Heart left ventricle (tissue), 13 donors: ENCODE measurements at regions not wholly inside any gene's neighbourhood (a gene's known extent, or its start where the extent isn't known, plus 50 kb on each side); places are given as distances from the start of the nearest gene placed in this dataset.

Source experiments
- POLR2A ChIP-seq, 2 donors: fragments of 450-650 bp; IDR thresholded peaks; one replicate each; pipeline ENCODE4 v1.6.1; 2017; ENCODE audit warnings: antibody characterized with exemption in 2 of 2, mild to moderate bottlenecking in 2 of 2, moderate library complexity in 2 of 2
- TF ChIP-seq, protein P1 (sequence below), 12 donors: fragments of 200-600 bp; sonication (generic) in 4 of 12; IDR thresholded peaks; one replicate each; pipeline versions ENCODE4 v1.5.0 to v1.8.0; 2018 to 2022; ENCODE audit warnings: antibody characterized with exemption in 12 of 12, mild to moderate bottlenecking in 5 of 12
- donor health status: ischemic (EF 13 %, LVEDD 7.1; RV severe dilation, severe dysfunction).
- donor health status: DM: no; HTN: yes; CAD: no.
- donor health status: DM: no; HTN: no; CAD: no.
- donor health status: ischemic (EF 25% LVEDD 6.9; RV normal size, moderate dysfunction).
- donor health status: ischemic (EF 25% LVEDD 5.7; RV mildly dilated, moderate dysfunction).
- donor health status: ischemic (EF 35%, LVEDD 5.7; RV mildly dilated, moderate dysfunction).
- donor health status: nonischemic (EF 11% LVEDD 7.7; RV severe dilation, severe dysfunction).
- donor health status: DM: yes; HTN: yes; CAD: no.
- donor health status: PGD.
- donor health status: ischemic (EF 29% LVEDD 5.4; RV normal size, mild dysfunction).
- donor health status: nonischemic (EF 23%, LVEDD 6.1; RV moderate dilation, normal function).

- no peak for TF ChIP-seq POLR2A (IDR thresholded peaks at IDR 0.05)
- TF ChIP-seq, protein P1, sequence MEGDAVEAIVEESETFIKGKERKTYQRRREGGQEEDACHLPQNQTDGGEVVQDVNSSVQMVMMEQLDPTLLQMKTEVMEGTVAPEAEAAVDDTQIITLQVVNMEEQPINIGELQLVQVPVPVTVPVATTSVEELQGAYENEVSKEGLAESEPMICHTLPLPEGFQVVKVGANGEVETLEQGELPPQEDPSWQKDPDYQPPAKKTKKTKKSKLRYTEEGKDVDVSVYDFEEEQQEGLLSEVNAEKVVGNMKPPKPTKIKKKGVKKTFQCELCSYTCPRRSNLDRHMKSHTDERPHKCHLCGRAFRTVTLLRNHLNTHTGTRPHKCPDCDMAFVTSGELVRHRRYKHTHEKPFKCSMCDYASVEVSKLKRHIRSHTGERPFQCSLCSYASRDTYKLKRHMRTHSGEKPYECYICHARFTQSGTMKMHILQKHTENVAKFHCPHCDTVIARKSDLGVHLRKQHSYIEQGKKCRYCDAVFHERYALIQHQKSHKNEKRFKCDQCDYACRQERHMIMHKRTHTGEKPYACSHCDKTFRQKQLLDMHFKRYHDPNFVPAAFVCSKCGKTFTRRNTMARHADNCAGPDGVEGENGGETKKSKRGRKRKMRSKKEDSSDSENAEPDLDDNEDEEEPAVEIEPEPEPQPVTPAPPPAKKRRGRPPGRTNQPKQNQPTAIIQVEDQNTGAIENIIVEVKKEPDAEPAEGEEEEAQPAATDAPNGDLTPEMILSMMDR (IDR thresholded peaks at IDR 0.05) = no peak
These were observed 163.4 kb downstream of the GALC start for GRCh38 chr14:87829543-87829942.
